GM12878 (cell line): ENCODE measurements at regions not wholly inside any gene's neighbourhood (a gene's known extent, or its start where the extent isn't known, plus 50 kb on each side); places are given as distances from the start of the nearest gene placed in this dataset.
A peak's percentile ranks its signal among the peaks of the same experiment; 100 is the strongest.

ENCODE experiments used
- ATAC-seq: fragments of 200-7000 bp; cut with Tn5 transposase; 3 replicates; pipeline ENCODE4 v1.9.1; 2020; ENCODE audit warnings: mild to moderate bottlenecking, moderate library complexity
- BruUV-seq: library from RNA; stranded (reverse); fragments of 400-500 nt; replicated peaks from 2 replicates; lab custom pipeline; 2021; lab: Mats Ljungman, UMichigan
- CTCF ChIA-PET: fragments of 300-600 bp; sonication (Branson Sonifier 250); formaldehyde crosslinking; extraction: SDS; loops from one replicate; lab custom pipeline; 2021; ENCODE audit warnings: inconsistent platforms; lab: Yijun Ruan, JAX
- POLR2A ChIA-PET: fragments of 350-600 bp; formaldehyde crosslinking; extraction: SDS; loops from one replicate; lab custom pipeline; 2021; ENCODE audit warnings: inconsistent platforms; lab: Charles Lee
- RAD21 ChIA-PET: fragments of 300-600 bp; sonication (Branson Sonifier 250); formaldehyde crosslinking; loops from one replicate; lab custom pipeline; 2023; ENCODE audit warnings: antibody characterized with exemption; ENCODE audit not compliant: unreplicated experiment; lab: Charles Lee
- SMC1A ChIA-PET: fragments of 300-600 bp; sonication (Branson Sonifier 250); formaldehyde crosslinking; loops from one replicate; lab custom pipeline; 2023; ENCODE audit not compliant: unreplicated experiment, uncharacterized antibody; lab: Charles Lee
- DNase-seq: peaks from one replicate; pipeline ENCODE4 v3.0.0-alpha.2; 2011; ENCODE audit warnings: low read depth, low spot score
- FAIRE-seq: peaks from 3 replicates; lab custom pipeline; 2011; peaks lifted over from hg19 to GRCh38; lab: Jason Lieb, UNC
- H2AFZ ChIP-seq: 2 replicates; pipeline ENCODE4 v1.6.0; 2011; ENCODE audit warnings: low read depth, low read length, control low read depth; ENCODE audit not compliant: control insufficient read depth
- H3K27ac ChIP-seq: 2 replicates; pipeline ENCODE4 v1.5.1; 2011; ENCODE audit warnings: control low read depth; ENCODE audit not compliant: control insufficient read depth, insufficient read depth
- H3K27me3 ChIP-seq, 2 experiments: replicated peaks in 1 of 2; 2 replicates each; pipeline versions ENCODE4 v1.6.0 to v1.6.1; 2011; ENCODE audit warnings: low read length in 1 of 2; ENCODE audit not compliant: control insufficient read depth in 2 of 2, insufficient read depth in 2 of 2
- H3K36me3 ChIP-seq, 2 experiments: 2 replicates each; pipeline ENCODE4 v1.5.1; 2011; ENCODE audit warnings: low read length in 1 of 2; ENCODE audit not compliant: control insufficient read depth in 2 of 2, insufficient read depth in 2 of 2
- H3K4me1 ChIP-seq: 2 replicates; pipeline ENCODE4 v1.6.1; 2011; ENCODE audit warnings: mild to moderate bottlenecking, low read length, moderate library complexity, mixed read lengths; ENCODE audit not compliant: control insufficient read depth, insufficient read depth
- H3K4me2 ChIP-seq: 2 replicates; pipeline ENCODE4 v1.6.0; 2011; ENCODE audit warnings: control low read depth; ENCODE audit not compliant: control insufficient read depth, insufficient read depth
- H3K4me3 ChIP-seq: fragments of 200-600 bp; sonication (generic); 2 replicates; pipeline ENCODE4 v1.5.1; 2016
- H3K79me2 ChIP-seq: 2 replicates; pipeline ENCODE4 v1.6.0; 2011; ENCODE audit warnings: low read length; ENCODE audit not compliant: control insufficient read depth, insufficient read depth
- H3K9ac ChIP-seq: 2 replicates; pipeline ENCODE4 v1.8.0; 2011; ENCODE audit warnings: low read length, control low read depth, mixed read lengths; ENCODE audit not compliant: control insufficient read depth, insufficient read depth
- H3K9me3 ChIP-seq: replicated peaks from 3 replicates; pipeline ENCODE4 v1.5.1; 2011; ENCODE audit warnings: mild to moderate bottlenecking, low read length; ENCODE audit not compliant: control insufficient read depth, insufficient read depth
- H4K20me1 ChIP-seq: 2 replicates; pipeline ENCODE4 v1.6.0; 2011; ENCODE audit not compliant: control insufficient read depth, insufficient read depth
- ATF2 ChIP-seq: IDR thresholded peaks from 2 replicates; pipeline ENCODE4 v1.6.1; 2012; ENCODE audit warnings: low read length, inconsistent platforms
- BCL11A ChIP-seq: IDR thresholded peaks from 2 replicates; pipeline ENCODE4 v1.6.1; 2011; ENCODE audit warnings: low read depth, low read length
- BCL3 ChIP-seq: IDR thresholded peaks from 2 replicates; pipeline ENCODE4 v1.6.1; 2011; ENCODE audit warnings: borderline replicate concordance, low read depth, mild to moderate bottlenecking, moderate library complexity, low read length; ENCODE audit not compliant: insufficient read depth, poor library complexity, severe bottlenecking
- ETV6 ChIP-seq, 2 experiments: fragments of 450-650 bp in 1 of 2; IDR thresholded peaks in 1 of 2; conservative IDR thresholded peaks in 1 of 2; 2 replicates each; pipeline ENCODE4 v1.6.1; 2014; ENCODE audit warnings: antibody characterized with exemption in 1 of 2, borderline replicate concordance in 1 of 2, low read depth in 1 of 2, mild to moderate bottlenecking in 1 of 2, moderate library complexity in 1 of 2
- JUNB ChIP-seq: IDR thresholded peaks from 2 replicates; pipeline ENCODE4 v1.6.1; 2016; ENCODE audit warnings: antibody characterized with exemption, mild to moderate bottlenecking
- KAT2A ChIP-seq: conservative IDR thresholded peaks from 2 replicates; pipeline ENCODE4 v1.6.1; 2011; ENCODE audit warnings: low read depth, low read length; ENCODE audit not compliant: control insufficient read depth
- MTA2 ChIP-seq: fragments of 450-650 bp; IDR thresholded peaks from 2 replicates; pipeline ENCODE4 v1.6.1; 2016; ENCODE audit warnings: low read depth, mild to moderate bottlenecking, moderate library complexity
- MYB ChIP-seq: fragments of 150-350 bp; IDR thresholded peaks from 2 replicates; pipeline ENCODE4 v1.6.1; 2014; ENCODE audit warnings: mild to moderate bottlenecking, low read depth, low read length, borderline replicate concordance
- NFIC ChIP-seq: IDR thresholded peaks from 2 replicates; pipeline ENCODE4 v1.6.1; 2012; ENCODE audit warnings: low read depth, mild to moderate bottlenecking, inconsistent platforms, low read length, moderate library complexity
- NR2C2 ChIP-seq: IDR thresholded peaks from 2 replicates; pipeline ENCODE4 v1.6.1; 2011; ENCODE audit warnings: borderline replicate concordance, low read depth; ENCODE audit not compliant: control insufficient read depth, insufficient read length
- POLR2AphosphoS2 ChIP-seq: IDR thresholded peaks from 2 replicates; pipeline ENCODE4 v1.6.1; 2011; ENCODE audit warnings: low read depth, mild to moderate bottlenecking, low read length, improper control_type of control experiment, moderate library complexity
- RUNX3 ChIP-seq: IDR thresholded peaks from 2 replicates; pipeline ENCODE4 v1.6.1; 2012; ENCODE audit warnings: low read length, inconsistent platforms
- SPI1 ChIP-seq: IDR thresholded peaks from 2 replicates; pipeline ENCODE4 v1.6.1; 2011; ENCODE audit warnings: low read depth, mild to moderate bottlenecking, low read length, moderate library complexity, borderline replicate concordance; ENCODE audit not compliant: insufficient read depth
- YY1 ChIP-seq: IDR thresholded peaks from 2 replicates; pipeline ENCODE4 v1.6.1; 2011; ENCODE audit warnings: low read depth, mild to moderate bottlenecking, low read length
- WGBS: methylation state at CpG from one replicate; pipeline ENCODE4 v1.1.6; 2016; ENCODE audit warnings: low lambda C conversion rate; ENCODE audit not compliant: insufficient replicate concordance, insufficient coverage; ENCODE audit errors: missing lambda C conversion rate; 5-methylcytosine and 5-hydroxymethylcytosine counted together
- in situ Hi-C: fragments of 300-500 bp; cut with MboI; formaldehyde crosslinking; loops from 9 replicates; pipeline ENCODE4 v1.14.3; 2018; ENCODE audit warnings: mixed read lengths
- intact Hi-C: fragments of 100-400 bp; cut with micrococcal nuclease; formaldehyde crosslinking; loops from one replicate; pipeline ENCODE4 v1.14.2; 2022; ENCODE audit not compliant: unreplicated experiment

DNA sequence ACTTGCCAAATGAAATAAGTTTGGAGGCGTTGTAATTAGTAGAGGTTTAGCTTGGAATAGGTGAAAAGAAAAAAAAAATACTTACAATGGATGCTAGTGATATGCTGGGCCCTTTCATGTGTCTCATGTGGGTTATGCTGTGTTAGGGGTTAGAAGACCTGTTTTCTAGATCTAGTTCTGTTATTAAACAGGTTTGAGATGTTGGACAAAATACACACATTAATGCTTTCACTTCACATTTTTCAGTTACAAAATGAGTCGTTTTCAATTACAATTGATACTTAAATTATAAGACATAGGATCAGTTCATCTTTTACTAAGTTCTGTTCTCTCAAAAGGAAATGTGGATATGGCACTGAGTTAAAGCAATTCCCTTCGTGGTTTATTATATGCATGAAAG is 509.8 kb downstream of the EPM2A start:
- Histone ChIP-seq H3K9ac (no peak overlapping the region), H3K4me2 (no peak overlapping the region), H3K27ac (no peak overlapping the region)
- CTCF ChIA-PET = no interaction called here
- TF ChIP-seq BCL3 (no peak), SPI1 (peak; percentile 42; the same call in 1 of the 2 replicates), NFIC (peak; percentile 72), MTA2 (peak; percentile 48; the same call in 1 of the 2 replicates), ATF2 (peak; percentile 33), POLR2AphosphoS2 (no peak), YY1 (no peak), MYB (no peak), RUNX3 (0 out of 2 replicates have a peak, but pooled peaks have one; percentile 35), BCL11A (peak; percentile 58), KAT2A (no peak), JUNB (peak; percentile 73), NR2C2 (no peak), ETV6 (conservative IDR thresholded peaks at IDR 0.05 in 1 of 2, IDR thresholded peaks at IDR 0.05 in 1 of 2; ENCODE audit: borderline replicate concordance in 1 of 2, low read depth in 1 of 2) (no peak)
- TF ChIP-seq, all 136 proteins: peak for 7
- POLR2A ChIA-PET = no interaction called here
- Histone ChIP-seq H3K27me3 (no peaks in the 10 kb centered on the region), H3K9me3 (no peaks in the 10 kb centered on the region), H3K4me3 (no peak overlapping the region), H2AFZ (no peak overlapping the region), H3K4me1 (no peaks in the 10 kb centered on the region), H4K20me1 (no peaks in the 10 kb centered on the region), H3K79me2 (no peaks in the 10 kb centered on the region), H3K36me3 (no peaks in the 10 kb centered on the region)
- ATAC-seq = peak; percentile 71
- in situ Hi-C loops = no loop called here
- WGBS = 24% methylated on average over 3 of the region's 3 CpGs
- no peak for DNase-seq
- SMC1A ChIA-PET = interaction anchor here (1.2 to 1.4 kb wide), 2 partner anchors 11 to 126 kb away, joined by 3 read pairs; no protein-coding TSS in a partner anchor
- peak; percentile 31 for FAIRE-seq
- RAD21 ChIA-PET = no interaction called here
- intact Hi-C loops = no loop called here
- no TSS peak for BruUV-seq
